BE2C (cell line): ENCODE measurements at regions not wholly inside any gene's neighbourhood (a gene's known extent, or its start where the extent isn't known, plus 50 kb on each side); places are given as distances from the start of the nearest gene placed in this dataset.

Experiments
- DNase-seq: peaks from one replicate; pipeline ENCODE4 v3.0.0-alpha.2; 2020
- H3K27me3 ChIP-seq: fragments of 250-450 bp; sonication (Bioruptor Pico); 2 replicates; pipeline ENCODE4 v1.5.1; 2020; ENCODE audit warnings: mild to moderate bottlenecking
- H3K36me3 ChIP-seq: fragments of 250-450 bp; sonication (Bioruptor Pico); 2 replicates; pipeline ENCODE4 v1.5.1; 2020; ENCODE audit warnings: mild to moderate bottlenecking
- H3K4me1 ChIP-seq: fragments of 250-450 bp; sonication (Bioruptor Pico); 2 replicates; pipeline ENCODE4 v1.5.1; 2020
- H3K4me3 ChIP-seq: 2 replicates; pipeline ENCODE4 v1.5.1; 2011; ENCODE audit warnings: low read depth, low read length
- H3K9me3 ChIP-seq: fragments of 250-450 bp; sonication (Bioruptor Pico); 2 replicates; pipeline ENCODE4 v1.5.1; 2020
- CTCF ChIP-seq: IDR thresholded peaks from 2 replicates; pipeline ENCODE4 v1.5.1; 2012; ENCODE audit warnings: mild to moderate bottlenecking, low read depth, low read length

- no peak overlapping the region for H3K4me3 ChIP-seq
- no peaks in the 10 kb centered on the region for H3K36me3 ChIP-seq
- no peak for TF ChIP-seq CTCF
- no peak for DNase-seq
- H3K27me3 ChIP-seq = peaks cover 23% of the 10 kb centered on the region
- no peaks in the 10 kb centered on the region; the same call in 1 of the 2 replicates for H3K9me3 ChIP-seq
- H3K4me1 ChIP-seq = no peaks in the 10 kb centered on the region
Observed at GRCh38 chr13:111488486-111489132, 168.2 kb downstream of the TEX29 start.

- Histone ChIP-seq H3K36me3 (no peaks in the 10 kb centered on the region), H3K9me3 (no peaks in the 10 kb centered on the region; the same call in 1 of the 2 replicates), H3K4me1 (no peaks in the 10 kb centered on the region), H3K27me3 (peaks cover 16% of the 10 kb centered on the region), H3K4me3 (no peak overlapping the region)
- no peak for TF ChIP-seq CTCF
- DNase-seq = no peak
Observed at GRCh38 chr13:111489301-111489700, 168.9 kb downstream of the TEX29 start.

DNA sequence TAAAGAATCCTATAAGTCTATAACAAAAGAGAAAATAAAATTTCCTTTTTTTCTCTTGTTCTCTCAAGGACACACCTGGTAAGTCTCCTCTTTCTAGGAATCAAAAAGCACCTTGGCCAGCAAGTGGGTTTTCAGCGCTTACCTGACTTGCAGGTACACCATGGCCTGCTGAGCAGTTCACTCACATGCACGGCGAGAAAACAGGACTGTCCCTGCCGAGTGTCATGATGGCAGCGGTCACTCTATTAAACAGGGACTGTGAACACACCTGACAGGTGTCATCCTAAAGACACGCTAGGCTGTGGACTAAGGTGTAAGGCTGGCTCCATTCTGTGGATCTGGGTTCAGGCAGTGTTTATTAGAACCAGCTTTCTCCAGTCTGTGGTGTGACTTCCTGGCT, 170.2 kb downstream of the TEX29 start:
- Histone ChIP-seq H3K27me3 (peaks cover 6% of the 10 kb centered on the region; the same call in 1 of the 2 replicates), H3K36me3 (no peaks in the 10 kb centered on the region), H3K4me1 (no peaks in the 10 kb centered on the region), H3K4me3 (no peak overlapping the region), H3K9me3 (no peaks in the 10 kb centered on the region; the same call in 1 of the 2 replicates)
- no peak for DNase-seq
- no peak for TF ChIP-seq CTCF

DNA sequence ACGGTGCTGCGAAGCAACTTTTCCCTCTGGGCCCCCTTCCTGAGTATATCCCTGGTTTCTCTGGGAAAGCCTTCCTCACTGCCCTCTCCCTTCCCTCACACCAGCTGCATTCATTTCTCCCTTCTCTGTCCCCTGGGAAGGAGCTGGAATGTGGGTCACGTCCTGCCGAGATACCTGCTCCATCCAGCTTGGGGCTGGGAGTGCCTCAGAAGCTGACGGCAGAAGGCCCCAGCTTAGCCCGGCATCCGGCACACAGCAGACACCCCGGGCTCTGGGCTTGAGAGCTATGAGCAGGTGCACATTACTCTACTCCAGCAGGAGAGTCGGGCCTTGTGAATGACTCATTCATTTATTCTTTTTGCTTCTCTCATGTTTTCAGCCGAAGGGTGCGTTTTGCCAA, 170.6 kb downstream of the TEX29 start:
- Histone ChIP-seq H3K4me3 (no peak overlapping the region), H3K9me3 (no peaks in the 10 kb centered on the region; the same call in 1 of the 2 replicates), H3K4me1 (no peaks in the 10 kb centered on the region), H3K27me3 (peaks cover 4% of the 10 kb centered on the region; the same call in 1 of the 2 replicates), H3K36me3 (no peaks in the 10 kb centered on the region)
- no peak for TF ChIP-seq CTCF
- no peak for DNase-seq

GRCh38 chr13:111491659-111492058, 171.2 kb downstream of the TEX29 start:
- Histone ChIP-seq H3K36me3 (no peaks in the 10 kb centered on the region), H3K9me3 (no peaks in the 10 kb centered on the region; the same call in 1 of the 2 replicates), H3K27me3 (peaks cover 4% of the 10 kb centered on the region; the same call in 1 of the 2 replicates), H3K4me3 (no peak overlapping the region), H3K4me1 (no peaks in the 10 kb centered on the region)
- no peak for TF ChIP-seq CTCF
- DNase-seq = no peak

DNA sequence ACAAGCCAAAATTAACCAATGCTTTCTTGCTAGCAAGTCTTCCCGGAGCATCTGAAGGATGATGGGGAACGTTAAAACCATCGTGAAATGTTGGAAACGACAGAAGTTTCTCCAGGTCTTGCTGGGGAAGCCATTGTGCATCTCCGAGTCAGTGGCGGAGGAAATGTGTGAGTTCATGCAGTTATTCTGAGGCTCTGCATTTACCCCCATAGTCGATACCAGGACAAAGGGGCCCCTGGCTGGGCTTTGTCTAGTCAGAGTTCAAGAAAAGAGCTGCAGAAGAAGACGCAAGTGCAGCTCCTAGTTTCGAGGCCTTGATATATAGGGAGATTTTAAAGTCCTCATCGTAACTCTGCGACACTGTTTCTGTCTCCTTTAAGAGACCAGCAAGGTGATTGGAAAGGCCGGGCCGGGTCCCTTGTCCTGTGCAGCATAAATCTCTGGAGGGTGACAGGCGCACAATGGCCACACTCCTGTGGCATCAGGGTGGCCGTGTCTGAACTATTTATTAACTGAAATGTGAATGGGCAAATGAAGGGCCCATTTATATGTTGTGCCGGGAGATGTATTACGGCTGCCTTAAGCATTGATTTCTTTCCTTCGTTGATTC, 172.0 kb downstream of the TEX29 start:
- no peak for DNase-seq
- no peaks in the 10 kb centered on the region for H3K4me1 ChIP-seq
- no peak overlapping the region for H3K4me3 ChIP-seq
- 0 out of 2 replicates have a peak, but pooled peaks cover 4% of the 10 kb centered on the region for H3K27me3 ChIP-seq
- no peaks in the 10 kb centered on the region for H3K36me3 ChIP-seq
- TF ChIP-seq CTCF = no peak
- H3K9me3 ChIP-seq = no peaks in the 10 kb centered on the region; the same call in 1 of the 2 replicates
